ENCODE measurements at regions not wholly inside any gene's neighbourhood (a gene's known extent, or its start where the extent isn't known, plus 50 kb on each side); places are given as distances from the start of the nearest gene placed in this dataset.

DNA sequence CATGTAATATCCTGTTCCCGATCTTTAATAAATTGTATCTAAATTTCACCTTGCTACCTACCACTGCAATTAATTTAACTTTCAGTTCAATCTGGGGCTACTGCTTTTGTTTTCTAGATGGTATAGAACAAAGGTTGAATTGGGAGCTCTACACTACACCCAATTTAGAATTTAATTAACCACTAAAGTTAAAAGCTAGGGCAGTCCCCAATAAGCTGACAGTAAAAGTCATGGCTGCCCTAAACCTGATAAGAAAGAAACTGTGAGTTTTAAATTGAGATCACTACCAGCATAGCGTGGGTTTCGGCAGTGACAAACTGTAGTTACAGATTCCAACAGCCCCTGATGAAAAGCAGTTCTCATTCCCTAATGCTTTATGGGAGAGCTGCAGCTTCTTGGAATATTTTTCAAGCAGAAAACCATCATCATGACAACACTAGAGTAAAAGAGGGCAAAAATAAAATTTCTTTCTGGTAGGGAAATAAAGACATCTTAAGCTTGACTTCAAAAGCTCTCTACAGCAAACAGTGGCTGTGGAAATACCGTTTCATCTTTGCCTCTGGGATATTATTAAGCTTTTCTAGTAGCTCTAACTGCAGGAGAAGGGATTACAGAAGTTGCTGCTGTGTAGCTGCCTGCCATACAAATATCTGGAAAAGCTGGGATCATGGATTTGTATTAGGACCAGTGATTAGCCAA lies 1372.1 kb downstream of the EPHA7 start:
- TF ChIP-seq, protein P1, sequence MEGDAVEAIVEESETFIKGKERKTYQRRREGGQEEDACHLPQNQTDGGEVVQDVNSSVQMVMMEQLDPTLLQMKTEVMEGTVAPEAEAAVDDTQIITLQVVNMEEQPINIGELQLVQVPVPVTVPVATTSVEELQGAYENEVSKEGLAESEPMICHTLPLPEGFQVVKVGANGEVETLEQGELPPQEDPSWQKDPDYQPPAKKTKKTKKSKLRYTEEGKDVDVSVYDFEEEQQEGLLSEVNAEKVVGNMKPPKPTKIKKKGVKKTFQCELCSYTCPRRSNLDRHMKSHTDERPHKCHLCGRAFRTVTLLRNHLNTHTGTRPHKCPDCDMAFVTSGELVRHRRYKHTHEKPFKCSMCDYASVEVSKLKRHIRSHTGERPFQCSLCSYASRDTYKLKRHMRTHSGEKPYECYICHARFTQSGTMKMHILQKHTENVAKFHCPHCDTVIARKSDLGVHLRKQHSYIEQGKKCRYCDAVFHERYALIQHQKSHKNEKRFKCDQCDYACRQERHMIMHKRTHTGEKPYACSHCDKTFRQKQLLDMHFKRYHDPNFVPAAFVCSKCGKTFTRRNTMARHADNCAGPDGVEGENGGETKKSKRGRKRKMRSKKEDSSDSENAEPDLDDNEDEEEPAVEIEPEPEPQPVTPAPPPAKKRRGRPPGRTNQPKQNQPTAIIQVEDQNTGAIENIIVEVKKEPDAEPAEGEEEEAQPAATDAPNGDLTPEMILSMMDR (conservative IDR thresholded peaks at IDR 0.05 in 1 of 2, IDR thresholded peaks at IDR 0.05 in 1 of 2; ENCODE audit: low read depth in 1 of 2, low read length in 2 of 2), result no peak
- TF ChIP-seq EZH2 (IDR thresholded peaks at IDR 0.05; ENCODE audit: low read length, missing control alignments), result no peak

Data from fibroblast of lung (primary cell).